ENCODE measurements at regions not wholly inside any gene's neighbourhood (a gene's known extent, or its start where the extent isn't known, plus 50 kb on each side); places are given as distances from the start of the nearest gene placed in this dataset.

GRCh38 chr2:45264227-45265225 lies 255.3 kb upstream of the SIX2 start:
- TF ChIP-seq CTCF (IDR thresholded peaks at IDR 0.05 in 8 of 11, conservative IDR thresholded peaks at IDR 0.05 in 3 of 11) (no peak), POLR2A (IDR thresholded peaks at IDR 0.05) (no peak), POLR2AphosphoS5 (IDR thresholded peaks at IDR 0.05) (no peak)

Data from spleen (tissue), 7 donors.